ENCODE measurements at regions not wholly inside any gene's neighbourhood (a gene's known extent, or its start where the extent isn't known, plus 50 kb on each side); places are given as distances from the start of the nearest gene placed in this dataset.

DNA sequence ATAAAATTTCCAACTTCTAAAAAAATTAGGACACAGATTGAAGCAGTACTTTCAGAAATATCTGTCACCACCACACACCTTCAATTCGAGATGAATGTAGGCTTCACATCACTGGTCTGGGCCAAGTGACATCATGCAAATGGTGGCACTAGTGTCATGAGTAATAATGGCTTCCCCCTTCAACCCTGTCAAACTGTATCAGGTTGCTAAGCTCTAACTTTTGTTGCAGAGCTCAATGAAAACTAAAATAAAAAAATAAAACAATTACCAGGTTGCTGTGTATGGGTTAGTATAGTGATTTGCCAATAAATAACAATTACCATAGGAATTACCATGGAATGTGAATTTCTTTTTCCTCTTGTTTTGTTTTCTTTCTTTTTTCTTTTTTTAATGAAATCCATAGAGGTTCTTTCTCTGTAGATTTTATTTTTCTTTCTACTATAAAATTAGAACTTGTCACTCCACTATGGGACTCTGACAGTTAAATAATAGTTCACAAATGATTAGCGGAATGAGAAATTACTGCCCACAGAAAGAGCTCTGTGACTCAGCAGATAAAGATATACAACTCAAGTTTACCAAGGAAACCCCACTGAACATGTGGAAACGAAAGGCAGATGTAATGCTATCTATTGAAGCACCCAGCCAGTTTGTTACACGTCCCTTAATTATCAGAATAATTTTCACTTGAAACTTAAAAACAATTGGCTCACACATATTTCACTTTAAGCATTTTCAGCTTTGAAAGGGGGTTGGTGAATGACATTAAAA, 783.8 kb upstream of the WWC1 start:
- DNase-seq: no peak

DNA sequence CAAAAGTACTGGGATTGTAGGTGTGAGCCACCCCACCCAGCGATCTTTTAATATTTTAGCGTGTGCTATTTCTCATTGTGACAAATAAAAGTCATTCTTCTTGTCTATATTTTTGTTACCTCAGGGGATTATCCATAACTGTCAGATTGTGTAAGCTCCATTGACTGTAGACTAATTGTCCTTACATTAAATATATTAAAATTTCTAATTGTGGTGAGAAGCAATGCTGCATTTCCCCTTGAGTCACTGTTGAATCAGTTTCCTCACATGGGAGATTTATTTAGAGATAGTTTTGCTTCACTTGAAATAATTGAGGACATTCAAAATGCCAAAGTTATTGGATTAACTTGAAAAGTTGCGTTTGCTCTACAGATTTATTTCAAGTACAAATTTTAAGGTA, 782.4 kb upstream of the WWC1 start:
- DNase-seq: no peak

DNA sequence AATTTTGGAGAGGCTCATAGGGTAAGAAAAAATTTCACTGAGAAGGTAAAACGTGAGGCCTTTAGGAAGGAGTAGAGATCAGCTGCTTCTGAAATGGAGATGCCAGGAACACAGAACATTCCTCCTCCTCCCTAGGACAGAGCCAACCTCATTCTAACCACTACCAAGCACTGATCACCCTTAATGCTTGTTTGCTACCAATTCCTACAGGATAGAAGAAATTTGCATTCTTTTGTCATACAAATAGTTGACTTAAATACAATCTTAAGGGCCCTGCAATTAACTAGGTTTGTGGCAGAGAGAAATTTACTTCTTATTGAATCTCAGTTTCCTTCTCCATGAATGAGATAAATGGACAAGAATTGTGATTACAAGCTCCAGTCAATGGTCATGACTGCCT, 780.2 kb upstream of the WWC1 start:
- DNase-seq: no peak

DNA sequence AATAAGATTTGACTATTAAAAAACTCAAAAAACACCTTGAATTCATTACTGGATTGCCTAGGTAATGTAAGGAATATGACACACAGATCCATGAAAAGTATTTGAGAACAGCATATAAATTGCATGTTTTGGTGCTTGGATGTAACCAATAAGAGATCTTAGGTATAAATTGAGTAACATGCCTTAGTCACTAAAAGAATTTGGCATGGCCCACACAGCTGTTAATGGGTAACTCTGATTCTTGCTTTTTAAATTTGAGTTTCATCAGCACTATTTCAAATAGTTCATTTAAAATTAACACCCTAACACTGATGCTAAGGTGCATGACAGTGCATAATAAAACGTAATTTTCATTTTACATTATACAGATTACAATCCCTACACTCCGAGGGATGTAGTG, 779.3 kb upstream of the WWC1 start:
- DNase-seq: no peak

DNA sequence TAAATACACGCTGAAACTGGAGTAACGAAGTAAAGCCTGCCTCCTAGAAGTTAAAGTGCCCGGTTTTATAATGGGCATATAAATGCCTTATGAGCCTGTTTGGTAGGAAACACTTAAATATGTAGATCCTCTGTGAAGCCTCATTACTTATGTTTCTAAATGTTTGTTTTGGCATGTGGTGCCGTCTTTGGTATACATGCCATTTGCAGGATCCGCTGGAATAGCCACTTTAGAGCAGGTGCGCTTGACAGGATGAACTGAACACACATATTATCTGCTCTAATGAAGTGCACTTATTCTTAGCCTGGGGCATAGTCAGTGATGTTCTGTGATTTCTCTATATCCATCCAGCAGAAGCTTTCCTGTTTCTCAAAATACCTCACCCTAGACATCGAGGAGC, 778.1 kb upstream of the WWC1 start:
- no peak for DNase-seq

DNA sequence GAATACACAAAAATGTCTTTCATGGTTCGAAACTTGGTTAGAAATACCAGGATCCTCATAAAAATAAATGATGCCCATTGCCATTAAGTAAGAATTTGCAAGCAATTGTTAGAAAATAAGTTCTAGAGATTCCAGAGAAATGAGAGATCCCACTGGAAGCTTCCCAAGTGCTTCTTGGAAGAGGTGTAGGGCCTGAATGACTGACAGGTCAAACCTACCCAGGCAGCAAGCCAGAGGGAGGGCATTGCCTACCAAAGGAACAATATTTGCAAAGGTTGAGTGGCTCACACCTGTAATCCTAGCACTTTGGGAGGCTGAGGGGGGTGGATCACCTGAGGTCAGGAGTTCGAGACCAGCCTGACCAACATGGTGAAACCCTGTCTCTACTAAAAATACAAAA, 777.0 kb upstream of the WWC1 start:
- DNase-seq: no peak

DNA sequence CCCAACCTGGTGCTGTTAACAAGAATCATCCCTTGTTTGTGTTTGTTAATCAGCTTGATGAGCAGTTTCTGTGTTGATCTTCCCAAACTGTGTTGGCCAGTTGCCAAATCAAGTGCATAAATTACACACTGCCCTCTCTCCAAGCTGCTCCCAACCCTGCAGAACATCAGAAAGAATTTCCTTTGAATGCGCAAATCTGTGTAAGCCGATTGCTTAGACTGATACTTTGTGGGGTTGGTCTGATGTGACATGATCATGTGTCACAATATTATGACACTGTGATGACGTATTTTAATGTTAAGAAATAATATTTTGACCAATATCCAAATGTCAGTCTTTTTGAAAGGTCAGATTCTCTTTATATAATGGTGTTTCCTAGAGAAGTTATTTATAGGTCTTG, 766.4 kb upstream of the WWC1 start:
- no peak for DNase-seq

DNA sequence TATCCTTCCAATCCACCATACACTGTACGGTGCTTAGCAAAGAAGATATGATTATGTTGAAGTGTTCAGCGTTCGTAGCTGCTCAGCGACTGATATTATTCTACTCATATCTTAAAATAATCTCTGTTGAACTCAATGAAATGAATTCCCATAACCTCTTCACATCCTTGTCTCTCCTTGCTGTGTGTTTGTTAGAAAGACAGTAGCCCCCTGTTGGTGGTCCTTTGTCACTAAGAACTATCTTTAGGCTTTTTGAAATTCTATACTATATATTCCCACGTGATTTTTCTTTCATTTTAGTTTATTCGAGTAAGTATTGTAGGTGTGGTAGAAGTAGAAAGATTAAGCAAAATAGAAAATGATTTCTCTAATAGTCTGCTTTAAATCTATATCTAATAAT, 762.8 kb upstream of the WWC1 start:
- no peak for DNase-seq

DNA sequence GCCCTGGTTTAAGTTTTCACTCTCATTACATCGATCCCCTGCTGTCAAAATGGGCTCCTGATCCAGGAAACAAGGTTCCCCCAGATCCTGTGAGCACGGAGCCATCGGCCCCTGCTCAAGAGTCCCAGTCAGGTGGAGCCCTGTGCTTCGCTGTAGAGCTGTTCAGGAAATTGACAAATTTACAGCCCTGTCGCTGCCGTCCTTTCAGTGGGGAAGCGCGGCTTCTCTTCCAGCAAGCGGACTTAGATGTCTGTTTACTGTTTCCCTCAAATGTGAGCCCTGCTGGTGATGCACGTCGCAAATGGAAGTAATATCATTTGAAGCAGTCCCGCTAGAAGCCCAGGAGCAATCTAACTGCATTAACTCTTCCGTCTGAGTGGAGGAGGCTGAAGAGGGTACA, 760.9 kb upstream of the WWC1 start:
- no peak for DNase-seq

DNA sequence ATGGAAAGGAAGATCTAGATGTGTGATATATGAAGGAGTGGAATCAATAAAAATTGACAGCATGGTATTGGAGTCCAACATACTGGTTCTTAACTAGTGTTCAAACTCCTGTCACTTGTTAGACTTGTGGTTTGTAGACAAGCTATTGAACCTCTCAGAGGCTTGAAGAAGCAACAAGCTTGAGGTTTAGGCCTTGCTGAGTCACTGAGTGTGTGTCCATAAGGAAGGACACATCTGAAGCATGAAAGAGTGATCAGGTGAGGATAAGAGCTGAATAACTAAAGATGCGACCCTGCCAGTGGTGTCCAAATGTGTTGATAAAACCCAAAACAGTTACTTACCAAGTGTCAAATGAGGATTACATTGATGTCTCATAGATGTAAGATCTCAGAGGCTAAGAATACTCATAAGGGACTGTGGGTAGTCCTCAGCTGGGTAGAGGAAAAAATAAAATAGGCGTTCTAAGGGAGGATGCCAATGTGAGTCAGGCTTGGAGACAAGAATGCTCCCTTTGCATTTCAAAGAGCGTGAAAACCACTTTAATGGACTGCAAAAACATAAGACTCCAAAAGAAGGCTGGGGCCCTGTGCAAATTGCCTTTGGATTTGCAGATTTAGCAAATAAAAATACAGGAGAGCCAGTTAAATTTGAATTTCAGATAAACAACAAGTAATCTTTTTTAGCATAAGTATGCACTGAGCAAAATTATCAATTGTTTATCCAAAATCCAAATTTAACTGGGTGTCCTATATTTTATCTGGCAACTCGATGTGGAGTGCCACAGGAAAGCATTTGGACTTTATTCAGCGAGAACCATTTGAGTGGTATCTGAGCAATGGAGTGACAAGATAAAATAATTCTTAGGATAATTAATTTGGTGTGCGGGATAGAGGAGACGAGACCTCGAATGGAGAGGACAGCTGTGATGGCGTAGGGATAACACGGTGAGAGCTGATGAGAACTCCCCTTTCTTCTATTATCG, 757.3 kb upstream of the WWC1 start:
- DNase-seq: no peak

DNA sequence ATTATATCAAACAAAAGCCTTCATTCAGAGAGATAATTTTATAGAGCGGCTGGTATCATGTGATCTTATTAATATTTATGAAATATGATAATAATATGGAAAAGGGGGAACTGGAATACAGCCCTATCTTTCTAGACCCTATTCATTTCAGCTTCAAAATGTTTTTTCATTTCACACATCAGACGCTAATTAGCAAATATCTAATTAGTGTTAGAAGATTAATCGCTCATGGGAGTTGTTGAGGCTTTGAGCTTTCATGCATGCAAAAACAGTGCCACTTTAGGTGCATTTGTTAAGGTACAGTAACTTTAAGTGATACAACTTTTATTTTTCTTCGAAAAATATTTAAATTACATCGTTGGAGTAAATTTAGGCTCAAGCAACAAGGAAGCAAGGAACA, 751.7 kb upstream of the WWC1 start:
- no peak for DNase-seq

DNA sequence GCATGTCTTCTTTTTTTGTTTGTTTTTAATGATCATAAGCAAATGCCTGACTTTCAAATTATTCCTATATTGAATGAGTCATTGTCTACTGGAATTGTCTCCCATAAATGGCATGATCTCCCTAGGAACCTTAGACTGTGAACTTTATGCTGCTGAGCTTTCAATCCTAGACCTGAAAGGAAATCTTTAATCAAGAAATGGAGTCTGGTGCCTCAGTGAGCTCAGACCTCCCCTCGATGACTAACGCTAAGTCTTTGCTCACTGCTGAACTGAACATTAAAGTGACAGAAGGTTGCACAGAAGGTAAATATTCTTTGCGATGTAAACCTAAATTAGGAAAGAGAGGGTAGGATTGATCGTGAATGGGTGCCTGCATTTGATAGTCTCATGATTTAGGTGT, 745.2 kb upstream of the WWC1 start:
- DNase-seq: no peak

DNA sequence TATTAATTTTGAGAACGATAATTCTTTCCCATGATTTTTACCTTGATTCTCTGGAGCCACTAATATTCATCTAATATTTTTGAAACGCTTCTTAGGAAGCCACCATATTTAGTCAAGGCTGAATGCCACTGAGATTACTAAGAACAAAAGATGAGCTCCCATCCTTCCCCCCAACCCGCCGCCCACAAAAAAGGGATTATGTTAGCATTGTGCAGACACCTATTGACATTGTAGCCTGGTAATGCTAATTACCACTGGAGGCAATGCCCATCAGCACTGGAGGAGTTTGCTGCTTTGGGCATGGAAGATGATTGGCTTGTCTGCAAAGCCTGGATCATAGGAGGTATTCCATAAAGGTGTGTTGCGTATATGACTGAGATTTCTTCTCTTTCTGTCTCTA, 739.1 kb upstream of the WWC1 start:
- DNase-seq: no peak

DNA sequence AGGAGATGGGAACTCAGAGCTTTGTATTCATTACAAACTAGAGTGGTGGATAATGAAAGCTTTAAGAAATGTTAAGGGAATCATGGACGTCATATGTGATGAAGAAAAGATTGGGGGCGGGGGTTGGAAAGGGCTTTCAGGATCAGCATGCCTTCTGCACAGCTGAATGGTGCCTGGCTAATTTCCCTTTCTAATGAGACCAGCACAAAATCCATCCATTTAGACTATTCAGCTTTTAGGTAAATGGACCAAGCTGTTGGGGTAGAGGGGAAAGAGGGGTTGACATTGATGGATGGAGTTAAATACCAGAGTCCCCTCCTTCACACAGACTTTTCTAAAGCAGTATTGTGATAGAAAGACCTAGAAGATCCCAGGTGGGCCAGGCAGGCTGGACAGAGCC, 737.9 kb upstream of the WWC1 start:
- DNase-seq: no peak

DNA sequence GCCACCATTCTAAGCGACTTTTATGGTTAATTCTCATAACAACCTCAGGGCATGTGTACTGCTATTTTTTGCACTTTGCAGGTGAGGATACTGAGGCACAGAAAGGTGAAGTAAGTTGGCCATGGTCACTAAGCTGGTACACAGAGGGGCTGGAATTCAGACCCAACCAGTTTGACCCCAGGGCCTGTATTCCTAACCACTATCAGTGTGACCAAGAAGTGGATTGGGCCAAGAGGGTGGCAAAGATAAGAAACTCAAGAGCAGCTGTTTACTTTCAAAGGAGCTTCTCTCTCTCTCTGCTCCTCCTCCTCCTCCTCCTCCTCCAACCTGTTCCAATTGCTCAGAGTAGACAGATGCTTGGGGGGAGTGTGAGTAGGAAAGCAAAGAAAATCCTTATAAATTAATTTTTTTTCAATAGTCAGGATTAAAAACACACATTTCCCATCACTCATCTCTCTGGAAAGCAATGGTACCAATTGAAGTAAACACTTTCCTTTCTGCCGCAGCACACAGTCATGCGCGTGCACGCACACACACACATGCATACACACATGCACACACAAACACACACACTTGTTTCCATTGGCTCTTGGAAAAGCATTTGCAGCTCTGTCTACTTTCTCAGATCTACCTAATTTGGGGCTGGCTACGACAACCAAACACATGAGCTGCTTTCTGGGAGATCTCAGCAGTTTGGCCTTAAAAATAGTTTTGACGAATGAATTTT, 736.7 kb upstream of the WWC1 start:
- DNase-seq: no peak

DNA sequence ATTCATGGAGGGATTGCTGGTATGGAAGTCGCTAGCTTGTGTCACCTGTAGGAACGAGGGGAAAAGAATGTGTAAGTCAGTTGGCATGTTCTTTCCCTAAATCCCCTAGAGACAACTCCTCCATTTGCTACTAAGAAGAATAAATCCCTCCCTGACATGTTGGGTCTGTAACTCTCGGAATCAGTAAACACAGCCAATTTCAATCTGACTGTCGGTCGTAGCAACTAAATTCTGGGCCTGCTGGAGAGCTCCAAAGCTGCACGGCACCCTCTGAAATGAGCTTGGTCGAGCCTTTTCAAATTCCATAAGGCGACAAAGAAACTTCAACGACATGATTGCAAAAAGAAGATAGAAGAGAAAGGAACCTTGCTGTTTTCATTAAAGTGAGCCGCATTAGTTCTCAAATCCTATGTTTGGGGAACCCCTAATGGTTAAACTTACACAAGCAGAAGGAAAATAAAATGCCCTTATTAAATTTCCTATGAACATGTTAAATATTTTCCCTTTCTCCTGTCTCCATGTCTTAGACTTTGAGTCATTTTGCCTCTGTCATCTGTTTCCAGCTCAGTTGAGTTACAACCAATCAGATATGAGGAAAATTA, 735.8 kb upstream of the WWC1 start:
- DNase-seq: no peak

DNA sequence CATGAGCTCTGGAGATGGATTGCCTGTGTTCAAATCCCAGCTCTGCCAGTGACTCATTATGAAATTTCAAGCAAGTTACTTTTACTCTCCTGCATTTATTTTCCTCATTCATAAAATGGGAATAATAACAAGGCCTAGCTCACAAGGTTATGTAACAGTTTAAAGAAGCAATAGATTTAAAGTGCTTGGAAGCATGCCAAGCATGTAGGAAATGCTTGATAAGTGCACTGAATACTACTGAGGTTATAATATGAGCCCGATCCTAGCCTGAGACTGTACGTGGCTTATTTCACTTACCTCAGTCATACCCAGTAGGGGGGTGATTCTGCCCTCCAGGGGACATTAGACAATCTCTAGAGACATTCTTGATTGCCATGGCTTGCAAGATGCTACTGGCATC, 734.1 kb upstream of the WWC1 start:
- DNase-seq: no peak

DNA sequence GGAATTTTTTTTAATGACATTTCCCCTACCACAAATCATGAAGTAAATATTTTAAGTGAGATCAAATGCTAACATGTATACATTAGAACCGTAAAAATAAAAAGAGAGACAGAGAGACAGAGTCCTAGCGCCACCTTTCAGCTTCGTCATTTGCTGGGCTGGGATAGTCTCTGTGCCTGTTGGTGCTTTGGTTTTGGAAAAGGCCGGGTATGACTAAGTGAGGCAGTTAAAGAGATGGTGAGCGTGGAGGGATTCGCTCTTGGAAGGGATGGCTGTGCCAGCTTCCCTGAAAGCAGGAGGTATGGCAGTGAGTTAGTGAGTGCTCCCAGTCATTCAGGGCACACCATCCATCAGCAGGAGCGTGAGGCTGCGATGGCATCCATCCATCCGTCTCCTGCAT, 729.6 kb upstream of the WWC1 start:
- DNase-seq: no peak

DNA sequence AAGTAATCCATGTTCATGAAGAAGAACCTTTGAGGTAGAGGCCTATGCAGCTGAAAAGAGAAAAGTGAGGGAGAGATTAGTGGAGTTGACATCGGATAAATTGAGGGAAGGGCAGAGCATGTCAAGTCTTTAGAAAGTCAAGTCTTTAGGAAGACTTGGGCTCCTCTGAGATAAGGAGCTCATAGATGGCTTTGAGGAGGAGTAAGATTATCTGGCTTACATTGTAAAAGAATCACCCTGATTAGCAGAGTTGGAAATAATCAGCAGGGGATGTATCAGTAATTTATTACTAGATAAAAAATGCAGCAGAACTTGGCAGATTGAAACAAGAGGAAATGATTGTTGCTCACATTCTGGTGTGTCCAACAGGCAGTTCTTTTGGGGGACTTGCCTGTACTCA, 727.2 kb upstream of the WWC1 start:
- no peak for DNase-seq

DNA sequence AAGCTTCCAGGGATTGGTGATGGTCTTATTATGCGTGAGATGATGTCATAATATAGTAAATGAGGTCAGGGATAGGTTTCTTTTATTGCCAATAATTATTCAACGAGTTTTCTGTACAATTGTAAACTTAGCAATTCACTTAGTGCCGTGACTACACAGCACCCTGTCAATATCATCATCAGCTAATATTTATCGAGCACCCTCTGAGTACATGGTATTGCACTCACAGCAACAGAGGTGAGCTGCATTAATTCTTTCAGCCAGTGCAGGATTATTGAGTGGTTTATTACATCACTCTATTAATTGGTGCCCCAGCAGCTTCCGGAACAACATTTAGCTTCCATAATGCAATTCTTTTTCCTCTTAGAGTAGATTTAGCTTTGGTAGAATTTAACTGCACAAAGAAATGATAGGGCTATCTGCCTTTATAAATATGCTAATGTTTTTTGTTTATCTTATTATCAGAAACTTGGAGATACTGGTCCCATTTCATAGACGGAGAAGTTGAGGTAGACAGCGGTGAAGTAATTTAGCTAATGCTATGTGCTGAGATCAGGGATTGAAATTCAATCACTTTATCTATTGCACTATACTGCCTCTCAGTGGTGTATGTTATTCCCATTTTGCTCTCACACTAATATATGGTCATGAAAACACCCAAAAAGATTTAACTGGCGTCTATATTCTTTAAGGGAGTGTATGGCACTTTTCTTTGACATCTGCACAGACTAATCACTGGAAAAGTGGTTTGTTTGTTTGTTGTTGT, 726.1 kb upstream of the WWC1 start:
- no peak for DNase-seq

DNA sequence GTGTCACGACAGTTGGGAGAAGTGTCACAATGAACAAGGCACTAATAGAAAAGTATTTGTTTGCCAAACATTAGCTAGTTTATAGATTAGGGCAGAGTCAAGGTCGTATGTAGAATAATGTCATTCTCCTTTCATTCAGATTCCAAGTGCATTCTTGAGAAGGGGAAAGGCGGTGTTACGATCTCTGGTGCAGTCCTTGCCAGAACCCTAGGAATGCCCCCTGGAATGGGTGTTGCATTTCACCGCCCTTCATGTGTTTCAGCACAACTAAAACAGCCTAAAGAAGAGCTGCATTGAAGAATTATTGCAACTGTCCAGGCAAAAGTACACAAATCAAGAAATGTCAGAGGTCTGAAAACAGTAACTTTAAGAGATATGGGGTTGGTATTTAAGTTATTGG, 721.0 kb upstream of the WWC1 start:
- no peak for DNase-seq

DNA sequence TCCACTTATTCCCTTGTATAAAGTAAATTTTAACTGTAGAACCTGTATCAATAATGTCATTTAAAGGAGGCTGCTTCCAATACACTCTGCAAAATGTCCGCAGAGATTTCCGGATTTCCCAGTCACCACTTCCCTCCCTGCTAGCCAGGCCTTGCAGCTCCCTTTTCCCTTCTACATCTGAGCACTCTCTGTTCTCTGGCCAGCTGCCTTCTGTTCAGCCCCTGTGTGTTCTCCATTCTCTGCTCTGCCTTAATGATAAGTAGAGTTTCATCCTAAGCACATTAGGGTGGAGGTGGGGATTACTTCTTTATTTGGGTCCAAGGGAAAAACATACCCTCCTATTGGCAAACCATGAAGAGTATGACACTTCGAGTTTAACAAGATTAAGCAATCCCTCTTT, 719.6 kb upstream of the WWC1 start:
- no peak for DNase-seq
